ENCODE measurements at regions not wholly inside any gene's neighbourhood (a gene's known extent, or its start where the extent isn't known, plus 50 kb on each side); places are given as distances from the start of the nearest gene placed in this dataset.
"Not testable (repeated sequence)": the region's sequence is repeated elsewhere in the genome, so short reads cannot be mapped to it uniquely, and the experiment has no call there.

GRCh38 chr1:219058891-219059820, 114.5 kb upstream of the LYPLAL1 start:
- no peak for DNase-seq (ENCODE audit: low read depth)

- DNase-seq (ENCODE audit: low read depth), result no peak
These were observed 112.9 kb upstream of the LYPLAL1 start for GRCh38 chr1:219060798-219061197.

- DNase-seq (ENCODE audit: low read depth), result no peak
These were observed 111.5 kb upstream of the LYPLAL1 start for GRCh38 chr1:219062161-219062560.

- no peak for DNase-seq (ENCODE audit: low read depth)
These were observed 107.6 kb upstream of the LYPLAL1 start for GRCh38 chr1:219066098-219066497.

- DNase-seq (ENCODE audit: low read depth), result no peak
These were observed 106.9 kb upstream of the LYPLAL1 start for GRCh38 chr1:219066631-219067349.

GRCh38 chr1:219067350-219067712, 106.3 kb upstream of the LYPLAL1 start:
- DNase-seq (ENCODE audit: low read depth), result no peak

- DNase-seq (ENCODE audit: low read depth), result not testable (repeated sequence)
These were observed 103.3 kb upstream of the LYPLAL1 start for GRCh38 chr1:219070395-219070794.

GRCh38 chr1:219071209-219071608, 102.5 kb upstream of the LYPLAL1 start:
- no peak for DNase-seq (ENCODE audit: low read depth)

GRCh38 chr1:219072329-219072728, 101.3 kb upstream of the LYPLAL1 start:
- no peak for DNase-seq (ENCODE audit: low read depth)

- DNase-seq (ENCODE audit: low read depth), result no peak
These were observed 99.5 kb upstream of the LYPLAL1 start for GRCh38 chr1:219074084-219074728.

- DNase-seq (ENCODE audit: low read depth), result no peak
These were observed 98.4 kb upstream of the LYPLAL1 start for GRCh38 chr1:219075121-219075879.

- DNase-seq (ENCODE audit: low read depth), result no peak
These were observed 97.2 kb upstream of the LYPLAL1 start for GRCh38 chr1:219076326-219076937.

- not testable (repeated sequence) for DNase-seq (ENCODE audit: low read depth)
These were observed 95.9 kb upstream of the LYPLAL1 start for GRCh38 chr1:219077767-219078166.

GRCh38 chr1:219081943-219082925, 91.4 kb upstream of the LYPLAL1 start:
- DNase-seq (ENCODE audit: low read depth), result no peak

- no peak for DNase-seq (ENCODE audit: low read depth)
These were observed 90.0 kb upstream of the LYPLAL1 start for GRCh38 chr1:219083631-219084030.

GRCh38 chr1:219085082-219085481, 88.6 kb upstream of the LYPLAL1 start:
- DNase-seq (ENCODE audit: low read depth), result no peak

GRCh38 chr1:219085988-219086387, 87.7 kb upstream of the LYPLAL1 start:
- no peak for DNase-seq (ENCODE audit: low read depth)

- DNase-seq (ENCODE audit: low read depth), result no peak
These were observed 86.7 kb upstream of the LYPLAL1 start for GRCh38 chr1:219086956-219087469.

GRCh38 chr1:219088778-219089557, 84.7 kb upstream of the LYPLAL1 start:
- no peak for DNase-seq (ENCODE audit: low read depth)

Data from activated T-cell treated with anti-CD3 and anti-CD28 coated beads for 24 hours (primary cell).